IMR-90 (cell line): ENCODE measurements at regions not wholly inside any gene's neighbourhood (a gene's known extent, or its start where the extent isn't known, plus 50 kb on each side); places are given as distances from the start of the nearest gene placed in this dataset.

ENCODE experiments used
- ATAC-seq: fragments of 200-7000 bp; cut with Tn5 transposase; 2 replicates; pipeline ENCODE4 v1.9.1; 2020; ENCODE audit warnings: low read depth, mild to moderate bottlenecking, moderate library complexity
- BruUV-seq: library from RNA; stranded (reverse); fragments of 400-500 nt; replicated peaks from 2 replicates; lab custom pipeline; 2021; lab: Mats Ljungman, UMichigan
- CTCF ChIA-PET: fragments of 300-600 bp; formaldehyde crosslinking; extraction: SDS; loops from one replicate; lab custom pipeline; 2021; ENCODE audit warnings: antibody characterized with exemption; lab: Yijun Ruan, JAX
- POLR2A ChIA-PET: fragments of 300-600 bp; sonication (Branson Sonifier 250); formaldehyde crosslinking; loops from one replicate; lab custom pipeline; 2022; ENCODE audit warnings: antibody characterized with exemption; ENCODE audit not compliant: unreplicated experiment; lab: Charles Lee
- DNase-seq: peaks from one replicate; pipeline ENCODE4 v3.0.0; 2013
- H2AFZ ChIP-seq: replicated peaks from 2 replicates; pipeline ENCODE3; 2013; ENCODE audit warnings: low read length, mild to moderate bottlenecking; ENCODE audit not compliant: poor library complexity
- H2AK5ac ChIP-seq: 2 replicates; pipeline ENCODE4 v1.6.1; 2013; ENCODE audit warnings: low read depth, low read length, inconsistent platforms
- H2AK9ac ChIP-seq: replicated peaks from 2 replicates; pipeline ENCODE3; 2013; ENCODE audit warnings: mild to moderate bottlenecking, low read depth, low read length, moderate library complexity; ENCODE audit not compliant: poor library complexity
- H2BK120ac ChIP-seq: 2 replicates; pipeline ENCODE4 v1.6.1; 2013; ENCODE audit warnings: low read depth, low read length, inconsistent platforms
- H2BK15ac ChIP-seq: 3 replicates; pipeline ENCODE4 v1.6.1; 2013; ENCODE audit warnings: low read depth, low read length, inconsistent platforms
- H2BK20ac ChIP-seq: 2 replicates; pipeline ENCODE4 v1.6.1; 2013; ENCODE audit warnings: low read depth, mild to moderate bottlenecking, inconsistent platforms, low read length, moderate library complexity
- H2BK5ac ChIP-seq: 2 replicates; pipeline ENCODE4 v1.6.1; 2013; ENCODE audit warnings: mild to moderate bottlenecking, low read depth, low read length, inconsistent platforms; ENCODE audit not compliant: poor library complexity, severe bottlenecking
- H3K14ac ChIP-seq: replicated peaks from 2 replicates; pipeline ENCODE4 v1.6.1; 2013; ENCODE audit warnings: low read depth, low read length, inconsistent platforms
- H3K18ac ChIP-seq: 2 replicates; pipeline ENCODE4 v1.6.1; 2013; ENCODE audit warnings: low read depth, low read length, control low read depth
- H3K23ac ChIP-seq: 2 replicates; pipeline ENCODE4 v1.6.1; 2013; ENCODE audit warnings: low read depth, low read length, inconsistent platforms
- H3K27ac ChIP-seq: 2 replicates; pipeline ENCODE4 v1.5.1; 2013; ENCODE audit warnings: mild to moderate bottlenecking, control low read depth, low read length; ENCODE audit not compliant: insufficient read depth
- H3K27me3 ChIP-seq: 2 replicates; pipeline ENCODE4 v1.6.1; 2013; ENCODE audit warnings: low read length; ENCODE audit not compliant: control insufficient read depth, insufficient read depth
- H3K36me3 ChIP-seq: 2 replicates; pipeline ENCODE4 v1.6.1; 2013; ENCODE audit warnings: low read length, mixed read lengths; ENCODE audit not compliant: control insufficient read depth, insufficient read depth
- H3K4ac ChIP-seq: 2 replicates; pipeline ENCODE4 v1.6.1; 2013; ENCODE audit warnings: low read depth, low read length, inconsistent platforms
- H3K4me1 ChIP-seq: 2 replicates; pipeline ENCODE4 v1.6.1; 2013; ENCODE audit warnings: low read length, mixed read lengths; ENCODE audit not compliant: control insufficient read depth, insufficient read depth
- H3K4me2 ChIP-seq: 2 replicates; pipeline ENCODE4 v1.6.1; 2013; ENCODE audit warnings: low read depth, mild to moderate bottlenecking, control low read depth, low read length, moderate library complexity
- H3K4me3 ChIP-seq: 2 replicates; pipeline ENCODE4 v1.5.1; 2013; ENCODE audit warnings: low read depth, mild to moderate bottlenecking, control low read depth, low read length, moderate library complexity; ENCODE audit not compliant: insufficient read depth
- H3K56ac ChIP-seq: 2 replicates; pipeline ENCODE4 v1.6.1; 2013; ENCODE audit warnings: low read length, inconsistent platforms; ENCODE audit not compliant: insufficient read depth; ENCODE audit errors: extremely low read depth
- H3K79me1 ChIP-seq, 2 experiments: 2 replicates each; pipeline ENCODE4 v1.6.1; 2013; ENCODE audit warnings: low read length in 2 of 2, inconsistent platforms in 1 of 2, low read depth in 1 of 2
- H3K9ac ChIP-seq: 2 replicates; pipeline ENCODE4 v1.6.1; 2013; ENCODE audit warnings: low read depth, low read length, control low read depth
- H3K9me1 ChIP-seq: 2 replicates; pipeline ENCODE4 v1.6.1; 2013; ENCODE audit warnings: low read length, inconsistent platforms; ENCODE audit not compliant: insufficient read depth
- H3K9me3 ChIP-seq: 2 replicates; pipeline ENCODE4 v1.6.1; 2013; ENCODE audit warnings: low read length; ENCODE audit not compliant: control insufficient read depth, insufficient read depth
- H4K20me1 ChIP-seq: 2 replicates; pipeline ENCODE4 v1.6.1; 2013; ENCODE audit warnings: low read length, inconsistent platforms; ENCODE audit not compliant: insufficient read depth
- H4K5ac ChIP-seq: 2 replicates; pipeline ENCODE4 v1.6.1; 2013; ENCODE audit warnings: mild to moderate bottlenecking, low read depth, low read length, control low read depth
- H4K8ac ChIP-seq, 2 experiments: 2 replicates each; pipeline ENCODE4 v1.6.1; 2013; ENCODE audit warnings: low read depth in 2 of 2, low read length in 2 of 2, control low read depth in 1 of 2, inconsistent platforms in 1 of 2
- H4K91ac ChIP-seq: 2 replicates; pipeline ENCODE4 v1.6.1; 2013; ENCODE audit warnings: low read depth, low read length, inconsistent platforms; ENCODE audit not compliant: insufficient read depth
- CHD1 ChIP-seq: IDR thresholded peaks from 2 replicates; pipeline ENCODE4 v1.6.1; 2012; ENCODE audit warnings: low read depth, low read length, improper control_type of control experiment
- MAZ ChIP-seq: IDR thresholded peaks from 2 replicates; pipeline ENCODE4 v1.6.1; 2012; ENCODE audit warnings: low read depth, mild to moderate bottlenecking, low read length, improper control_type of control experiment, moderate library complexity, borderline replicate concordance
- MXI1 ChIP-seq: IDR thresholded peaks from 2 replicates; pipeline ENCODE4 v1.6.1; 2012; ENCODE audit warnings: low read depth, mild to moderate bottlenecking, low read length, moderate library complexity, borderline replicate concordance
- RCOR1 ChIP-seq: IDR thresholded peaks from 2 replicates; pipeline ENCODE4 v1.6.1; 2012; ENCODE audit warnings: mild to moderate bottlenecking, low read length, improper control_type of control experiment; ENCODE audit not compliant: insufficient replicate concordance
- RFX5 ChIP-seq: IDR thresholded peaks from 2 replicates; pipeline ENCODE4 v1.8.0; 2012; ENCODE audit warnings: low read depth, mild to moderate bottlenecking, low read length, moderate library complexity
- WGBS, 2 experiments: methylation state at CpG; one replicate each; pipeline versions ENCODE4 v1.1.5 to v1.1.7; 2013; ENCODE audit warnings: missing lambda C conversion rate in 2 of 2; ENCODE audit not compliant: insufficient read length in 1 of 2; ENCODE audit errors: extremely low coverage in 2 of 2; 5-methylcytosine and 5-hydroxymethylcytosine counted together
- dilution Hi-C: fragments of 300-500 bp; cut with HindIII; formaldehyde crosslinking; loops from one replicate; pipeline ENCODE4 v1.14.3; 2018; ENCODE audit warnings: low sequenced_read_pairs; ENCODE audit not compliant: unreplicated experiment
- in situ Hi-C: fragments of 300-500 bp; cut with MboI; formaldehyde crosslinking; loops from 3 replicates; pipeline ENCODE4 v1.14.3; 2019; ENCODE audit warnings: low sequenced_read_pairs, inconsistent platforms, mixed read lengths
- intact Hi-C: fragments of 100-400 bp; cut with micrococcal nuclease; formaldehyde crosslinking; loops from 2 replicates; pipeline ENCODE4 v1.10.0; 2022

DNA sequence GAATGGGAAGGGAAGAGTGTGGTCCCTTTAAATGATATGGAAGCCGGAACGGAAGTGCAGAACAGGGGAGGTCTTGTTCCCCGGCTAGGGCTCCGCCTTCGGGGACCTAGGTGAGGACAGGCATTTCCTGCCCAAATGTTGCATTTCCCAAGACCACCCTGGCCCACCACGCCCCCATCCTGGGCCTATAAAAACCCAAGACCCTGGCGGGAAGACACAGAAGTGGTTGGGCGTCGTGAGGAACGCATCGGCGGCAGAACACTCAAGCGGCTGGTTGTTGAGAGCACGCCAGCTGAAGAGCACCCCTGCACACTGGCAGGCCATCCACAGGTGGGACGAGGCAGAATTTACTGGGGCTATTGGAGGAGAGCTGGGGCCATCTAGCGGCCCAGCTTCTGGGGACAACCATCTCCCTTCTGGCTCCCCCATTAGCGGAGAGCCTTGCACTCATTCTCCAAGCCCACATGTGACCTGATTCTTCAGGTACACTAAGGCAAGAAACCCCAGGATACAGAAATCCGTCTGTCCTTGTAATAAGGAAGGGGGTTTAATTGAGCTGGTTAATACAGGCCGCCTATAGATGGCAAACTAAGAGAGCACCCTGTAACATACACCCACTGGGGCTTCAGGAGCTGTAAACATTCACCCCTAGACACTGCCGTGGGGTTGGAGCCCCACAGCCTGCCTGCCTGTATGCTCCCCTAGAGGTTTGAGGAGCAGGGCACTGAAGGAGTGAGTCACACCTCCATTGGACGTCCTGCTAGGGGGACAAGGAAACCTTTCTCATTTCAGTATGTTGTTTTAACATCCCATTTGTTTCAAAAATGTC, 1327.9 kb downstream of the BRINP3 start:
- Histone ChIP-seq H4K91ac (no peak overlapping the region), H4K8ac (no peak overlapping the region), H3K36me3 (no peaks in the 10 kb centered on the region), H2BK20ac (no peak overlapping the region), H4K5ac (no peak overlapping the region), H2BK120ac (no peak overlapping the region), H3K18ac (no peak overlapping the region), H3K4me2 (no peak overlapping the region), H2AFZ (no peak overlapping the region), H4K20me1 (no peaks in the 10 kb centered on the region), H3K9me3 (no peaks in the 10 kb centered on the region), H3K56ac (no peak overlapping the region), H3K27me3 (no peaks in the 10 kb centered on the region), H3K23ac (no peak overlapping the region), H3K27ac (no peak overlapping the region), H2AK9ac (no peak overlapping the region), H3K4ac (no peak overlapping the region), H2BK5ac (no peak overlapping the region), H2AK5ac (no peak overlapping the region), H3K4me1 (no peaks in the 10 kb centered on the region), H3K9ac (no peak overlapping the region), H3K79me1 (no peaks in the 10 kb centered on the region), H3K4me3 (no peak overlapping the region), H2BK15ac (no peak overlapping the region), H3K9me1 (no peaks in the 10 kb centered on the region), H3K14ac (no peak overlapping the region)
- ATAC-seq (no peak), DNase-seq (no peak)
- TF ChIP-seq MXI1, result no peak
- TF ChIP-seq RFX5, result no peak
- TF ChIP-seq CHD1, result no peak
- no peak for TF ChIP-seq RCOR1
- TF ChIP-seq MAZ, result no peak
- dilution Hi-C loops (no loop called here), intact Hi-C loops (no loop called here), in situ Hi-C loops (no loop called here)
- POLR2A ChIA-PET, result no interaction called here
- WGBS, 2 experiments, result no CpG with 5 or more reads among the region's 21 CpGs
- BruUV-seq, result no TSS peak
- CTCF ChIA-PET, result no interaction called here
